BLaER1 treated with 17β-estradiol and CSF1 and Interleukin-3, amounts not matched to agents 10 nM and 100 nM (cell line): ENCODE measurements at regions not wholly inside any gene's neighbourhood (a gene's known extent, or its start where the extent isn't known, plus 50 kb on each side); places are given as distances from the start of the nearest gene placed in this dataset.

ENCODE experiments used
- H3K27ac ChIP-seq, 11 experiments: shearing (Covaris generic); formaldehyde crosslinking; 2 replicates each; pipeline ENCODE4 v1.8.1; 2022
- H3K27me3 ChIP-seq, 11 experiments: shearing (Covaris generic); formaldehyde crosslinking; 2 replicates each; pipeline ENCODE4 v1.8.1; 2022
- H3K36me3 ChIP-seq, 11 experiments: shearing (Covaris generic); formaldehyde crosslinking; 2 replicates each; pipeline ENCODE4 v1.8.1; 2022
- H3K4me1 ChIP-seq, 10 experiments: shearing (Covaris generic); formaldehyde crosslinking; 2 replicates each; pipeline ENCODE4 v1.8.1; 2022
- H3K4me2 ChIP-seq, 11 experiments: shearing (Covaris generic); formaldehyde crosslinking; 2 replicates each; pipeline ENCODE4 v1.8.1; 2022
- H3K4me3 ChIP-seq, 10 experiments: shearing (Covaris generic); formaldehyde crosslinking; 2 replicates each; pipeline ENCODE4 v1.8.1; 2022
- H3K9ac ChIP-seq, 11 experiments: shearing (Covaris generic); formaldehyde crosslinking; 2 replicates each; pipeline ENCODE4 v1.8.1; 2022
- H3K9me3 ChIP-seq, 11 experiments: shearing (Covaris generic); formaldehyde crosslinking; replicated peaks in 1 of 11; 2 replicates each; pipeline ENCODE4 v1.8.1; 2022
- H4K20me1 ChIP-seq, 11 experiments: shearing (Covaris generic); formaldehyde crosslinking; 2 replicates each; pipeline ENCODE4 v1.8.1; 2022
- Cebpa-rat ChIP-seq, 11 experiments: shearing (Covaris generic); IDR thresholded peaks; 2 replicates each; pipeline ENCODE4 v1.8.1; 2022

GRCh38 chr20:60598528-60598927 lies 640.3 kb downstream of the CDH26 start:
- H3K9ac ChIP-seq = no peak overlapping the region
- no peaks in the 10 kb centered on the region for H3K36me3 ChIP-seq
- no peak overlapping the region for H3K4me2 ChIP-seq
- no peaks in the 10 kb centered on the region for H3K4me1 ChIP-seq
- H3K27me3 ChIP-seq = no peaks in the 10 kb centered on the region
- no peak overlapping the region for H3K4me3 ChIP-seq
- H4K20me1 ChIP-seq = no peaks in the 10 kb centered on the region
- peaks cover 0 to 8% (median 0%) of the 10 kb centered on the region in 11 experiments; a peak in 2 of 22 replicates for H3K9me3 ChIP-seq
- no peak for TF ChIP-seq Cebpa-rat (IDR thresholded peaks at IDR 0.05)
- no peak overlapping the region for H3K27ac ChIP-seq

- H3K4me1 ChIP-seq = no peaks in the 10 kb centered on the region
- no peak overlapping the region for H3K4me2 ChIP-seq
- no peaks in the 10 kb centered on the region for H3K36me3 ChIP-seq
- no peak overlapping the region for H3K9ac ChIP-seq
- TF ChIP-seq Cebpa-rat (IDR thresholded peaks at IDR 0.05) = no peak
- H4K20me1 ChIP-seq = no peaks in the 10 kb centered on the region
- no peaks in the 10 kb centered on the region for H3K27me3 ChIP-seq
- peaks cover 0 to 8% (median 0%) of the 10 kb centered on the region in 11 experiments; a peak in 2 of 22 replicates for H3K9me3 ChIP-seq
- H3K27ac ChIP-seq = no peak overlapping the region
- no peak overlapping the region for H3K4me3 ChIP-seq
These were observed 641.2 kb downstream of the CDH26 start for GRCh38 chr20:60599381-60599780.

- Histone ChIP-seq H3K9me3 (peaks cover 0 to 8% (median 0%) of the 10 kb centered on the region in 11 experiments; a peak in 2 of 22 replicates), H4K20me1 (no peaks in the 10 kb centered on the region), H3K27ac (no peak overlapping the region), H3K4me3 (no peak overlapping the region), H3K9ac (no peak overlapping the region), H3K36me3 (no peaks in the 10 kb centered on the region), H3K27me3 (no peaks in the 10 kb centered on the region), H3K4me1 (no peaks in the 10 kb centered on the region), H3K4me2 (no peak overlapping the region)
- no peak for TF ChIP-seq Cebpa-rat (IDR thresholded peaks at IDR 0.05)
These were observed 641.8 kb downstream of the CDH26 start for GRCh38 chr20:60600036-60600435.

- Histone ChIP-seq H3K4me3 (no peak overlapping the region), H4K20me1 (no peaks in the 10 kb centered on the region), H3K27ac (no peak overlapping the region), H3K9ac (no peak overlapping the region), H3K4me2 (no peak overlapping the region), H3K27me3 (no peaks in the 10 kb centered on the region), H3K4me1 (no peaks in the 10 kb centered on the region), H3K9me3 (no peaks in the 10 kb centered on the region), H3K36me3 (no peaks in the 10 kb centered on the region)
- no peak for TF ChIP-seq Cebpa-rat (IDR thresholded peaks at IDR 0.05)
These were observed 628.0 kb upstream of the CDH4 start for GRCh38 chr20:60624066-60624465.

- H4K20me1 ChIP-seq = no peaks in the 10 kb centered on the region
- no peak overlapping the region for H3K9ac ChIP-seq
- H3K27me3 ChIP-seq = no peaks in the 10 kb centered on the region
- no peak overlapping the region for H3K4me2 ChIP-seq
- no peak for TF ChIP-seq Cebpa-rat (IDR thresholded peaks at IDR 0.05)
- H3K27ac ChIP-seq = no peak overlapping the region
- no peaks in the 10 kb centered on the region for H3K4me1 ChIP-seq
- no peaks in the 10 kb centered on the region for H3K9me3 ChIP-seq
- no peak overlapping the region for H3K4me3 ChIP-seq
- H3K36me3 ChIP-seq = no peaks in the 10 kb centered on the region
These were observed 624.1 kb upstream of the CDH4 start for GRCh38 chr20:60627751-60628565.

GRCh38 chr20:60628749-60629148 lies 623.3 kb upstream of the CDH4 start:
- no peaks in the 10 kb centered on the region for H4K20me1 ChIP-seq
- no peaks in the 10 kb centered on the region for H3K27me3 ChIP-seq
- H3K36me3 ChIP-seq = no peaks in the 10 kb centered on the region
- no peak overlapping the region for H3K4me2 ChIP-seq
- H3K4me1 ChIP-seq = no peaks in the 10 kb centered on the region
- H3K27ac ChIP-seq = no peak overlapping the region
- no peak for TF ChIP-seq Cebpa-rat (IDR thresholded peaks at IDR 0.05)
- H3K4me3 ChIP-seq = no peak overlapping the region
- no peak overlapping the region for H3K9ac ChIP-seq
- H3K9me3 ChIP-seq = no peaks in the 10 kb centered on the region

- Histone ChIP-seq H3K36me3 (no peaks in the 10 kb centered on the region), H4K20me1 (no peaks in the 10 kb centered on the region), H3K4me3 (no peak overlapping the region), H3K4me2 (no peak overlapping the region), H3K9me3 (no peaks in the 10 kb centered on the region), H3K27ac (no peak overlapping the region), H3K4me1 (no peaks in the 10 kb centered on the region), H3K9ac (no peak overlapping the region), H3K27me3 (no peaks in the 10 kb centered on the region)
- no peak for TF ChIP-seq Cebpa-rat (IDR thresholded peaks at IDR 0.05)
These were observed 622.9 kb upstream of the CDH4 start for GRCh38 chr20:60629206-60629605.

- H3K27me3 ChIP-seq = no peaks in the 10 kb centered on the region
- H3K4me2 ChIP-seq = no peak overlapping the region
- H3K9ac ChIP-seq = no peak overlapping the region
- no peaks in the 10 kb centered on the region for H3K9me3 ChIP-seq
- H3K27ac ChIP-seq = no peak overlapping the region
- H3K4me3 ChIP-seq = no peak overlapping the region
- H3K4me1 ChIP-seq = no peaks in the 10 kb centered on the region
- no peak for TF ChIP-seq Cebpa-rat (IDR thresholded peaks at IDR 0.05)
- no peaks in the 10 kb centered on the region for H4K20me1 ChIP-seq
- no peaks in the 10 kb centered on the region for H3K36me3 ChIP-seq
These were observed 621.5 kb upstream of the CDH4 start for GRCh38 chr20:60630609-60631008.

GRCh38 chr20:60631585-60632287 lies 620.3 kb upstream of the CDH4 start:
- H3K27me3 ChIP-seq = no peaks in the 10 kb centered on the region
- H3K4me2 ChIP-seq = no peak overlapping the region
- no peak overlapping the region for H3K9ac ChIP-seq
- no peaks in the 10 kb centered on the region for H4K20me1 ChIP-seq
- H3K4me3 ChIP-seq = no peak overlapping the region
- no peak overlapping the region for H3K27ac ChIP-seq
- H3K36me3 ChIP-seq = no peaks in the 10 kb centered on the region
- no peaks in the 10 kb centered on the region for H3K4me1 ChIP-seq
- no peak for TF ChIP-seq Cebpa-rat (IDR thresholded peaks at IDR 0.05)
- no peaks in the 10 kb centered on the region for H3K9me3 ChIP-seq
